Neural cell (in vitro differentiated cells): ENCODE measurements at regions not wholly inside any gene's neighbourhood (a gene's known extent, or its start where the extent isn't known, plus 50 kb on each side); places are given as distances from the start of the nearest gene placed in this dataset.

ENCODE experiments used
- H2AFZ ChIP-seq: fragments of 200-600, 300-800 bp; sonication (generic), shearing (Covaris generic); 2 replicates; pipeline ENCODE4 v1.6.0; 2014; ENCODE audit warnings: low read depth, mild to moderate bottlenecking, antibody characterized with exemption, low read length, moderate library complexity
- H3F3A ChIP-seq: fragments of 200-600 bp; shearing (Covaris generic); 2 replicates; pipeline ENCODE4 v1.6.1; 2016; ENCODE audit warnings: mild to moderate bottlenecking, moderate library complexity, mixed read lengths, antibody characterized with exemption, low read length; ENCODE audit not compliant: insufficient read depth, poor library complexity, severe bottlenecking
- H3K27ac ChIP-seq: fragments of 200-600, 300-800 bp; sonication (generic), shearing (Covaris generic); 2 replicates; pipeline ENCODE4 v1.5.1; 2014; ENCODE audit warnings: mild to moderate bottlenecking, low read length, moderate library complexity
- H3K27me3 ChIP-seq: fragments of 300-800, 200-600 bp; sonication (generic), shearing (Covaris generic); 2 replicates; pipeline ENCODE4 v1.6.0; 2014; ENCODE audit warnings: mild to moderate bottlenecking, low read depth, low read length, moderate library complexity; ENCODE audit not compliant: insufficient read depth
- H3K36me3 ChIP-seq: fragments of 300-800, 200-600 bp; sonication (generic), shearing (Covaris generic); 2 replicates; pipeline ENCODE4 v1.5.1; 2014; ENCODE audit warnings: mild to moderate bottlenecking, antibody characterized with exemption, low read length, moderate library complexity; ENCODE audit not compliant: insufficient read depth
- H3K4me2 ChIP-seq: fragments of 300-800, 200-600 bp; sonication (generic), shearing (Covaris generic); 2 replicates; pipeline ENCODE4 v1.6.0; 2014; ENCODE audit warnings: mild to moderate bottlenecking, low read length
- H3K4me3 ChIP-seq: fragments of 300-800, 200-600 bp; sonication (generic), shearing (Covaris generic); 2 replicates; pipeline ENCODE4 v1.5.1; 2014; ENCODE audit warnings: mild to moderate bottlenecking, low read length, moderate library complexity
- H3K79me2 ChIP-seq: fragments of 200-600 bp; shearing (Covaris generic); replicated peaks from 2 replicates; pipeline ENCODE4 v1.6.0; 2014; ENCODE audit warnings: mild to moderate bottlenecking, low read length, moderate library complexity; ENCODE audit not compliant: insufficient read depth
- H3K9ac ChIP-seq: fragments of 300-800, 200-600 bp; sonication (generic), shearing (Covaris generic); 2 replicates; pipeline ENCODE4 v1.6.1; 2016; ENCODE audit warnings: mild to moderate bottlenecking, low read length, mixed read lengths
- H3K9me2 ChIP-seq: fragments of 200-600 bp; shearing (Covaris generic); 2 replicates; pipeline ENCODE4 v1.6.1; 2016; ENCODE audit warnings: mild to moderate bottlenecking, low read length, mixed read lengths; ENCODE audit not compliant: insufficient read depth
- H3K9me3 ChIP-seq: fragments of 200-600, 300-800 bp; sonication (generic), shearing (Covaris generic); 2 replicates; pipeline ENCODE4 v1.6.1; 2016; ENCODE audit warnings: mild to moderate bottlenecking, mixed run types, low read length, moderate library complexity, mixed read lengths
- H4K20me1 ChIP-seq: fragments of 200-600 bp; shearing (Covaris generic); 2 replicates; pipeline ENCODE4 v1.6.1; 2016; ENCODE audit warnings: mild to moderate bottlenecking, mixed run types; ENCODE audit not compliant: insufficient read depth
- CTCF ChIP-seq: fragments of 450-650 bp; IDR thresholded peaks from 2 replicates; pipeline ENCODE4 v1.5.1; 2014; ENCODE audit warnings: antibody characterized with exemption, mild to moderate bottlenecking, moderate library complexity; ENCODE audit not compliant: poor library complexity, severe bottlenecking
- EP300 ChIP-seq: fragments of 450-650 bp; conservative IDR thresholded peaks from 2 replicates; pipeline ENCODE4 v1.6.1; 2014; ENCODE audit warnings: antibody characterized with exemption, mild to moderate bottlenecking, moderate library complexity; ENCODE audit not compliant: poor library complexity, severe bottlenecking
- EZH2 ChIP-seq: fragments of 200-600, 300-800 bp; shearing (Covaris generic), sonication (generic); IDR thresholded peaks from 2 replicates; pipeline ENCODE4 v1.6.1; 2014; ENCODE audit warnings: antibody characterized with exemption, low read length, borderline replicate concordance, mild to moderate bottlenecking; ENCODE audit not compliant: insufficient read depth, poor library complexity, severe bottlenecking
- MXI1 ChIP-seq: fragments of 450-650 bp; conservative IDR thresholded peaks from 2 replicates; pipeline ENCODE4 v1.6.1; 2014; ENCODE audit warnings: antibody characterized with exemption, mild to moderate bottlenecking; ENCODE audit not compliant: poor library complexity, severe bottlenecking
- POLR2AphosphoS5 ChIP-seq: IDR thresholded peaks from 2 replicates; pipeline ENCODE4 v1.6.1; 2012
- RAD21 ChIP-seq: fragments of 450-650 bp; conservative IDR thresholded peaks from 2 replicates; pipeline ENCODE4 v1.6.1; 2014; ENCODE audit warnings: antibody characterized with exemption, mild to moderate bottlenecking, moderate library complexity
- REST ChIP-seq: IDR thresholded peaks from 2 replicates; pipeline ENCODE4 v1.6.1; 2012; ENCODE audit warnings: borderline replicate concordance
- SMC3 ChIP-seq: fragments of 450-650 bp; conservative IDR thresholded peaks from 2 replicates; pipeline ENCODE4 v1.6.1; 2014; ENCODE audit warnings: antibody characterized with exemption, mild to moderate bottlenecking, moderate library complexity; ENCODE audit not compliant: poor library complexity
- TAF1 ChIP-seq: IDR thresholded peaks from 2 replicates; pipeline ENCODE4 v1.6.1; 2012; ENCODE audit warnings: low read depth

GRCh38 chr22:49658902-49659280 is 168.8 kb downstream of the BRD1 start:
- TF ChIP-seq EZH2, result no peak
- TF ChIP-seq RAD21, result no peak
- peak; percentile 16 for TF ChIP-seq EP300
- TF ChIP-seq MXI1, result no peak
- no peak for TF ChIP-seq TAF1
- TF ChIP-seq REST, result peak; percentile 91
- TF ChIP-seq POLR2AphosphoS5, result peak; percentile 37
- H3F3A ChIP-seq, result no peaks in the 10 kb centered on the region
- peak overlapping the region; percentile 50 for H3K4me3 ChIP-seq

GRCh38 chr22:49657974-49658590 is 169.6 kb downstream of the BRD1 start:
- no peaks in the 10 kb centered on the region for H3K27me3 ChIP-seq
- H3K4me2 ChIP-seq, result no peak overlapping the region
- H4K20me1 ChIP-seq, result no peaks in the 10 kb centered on the region
- H3K79me2 ChIP-seq, result no peaks in the 10 kb centered on the region
- H3K9me2 ChIP-seq, result no peaks in the 10 kb centered on the region
- H3K27ac ChIP-seq, result no peak overlapping the region
- H3K9ac ChIP-seq, result no peak overlapping the region
- H2AFZ ChIP-seq, result no peak overlapping the region
- TF ChIP-seq EZH2 (no peak), POLR2AphosphoS5 (no peak), CTCF (no peak), SMC3 (no peak), RAD21 (no peak), MXI1 (no peak), REST (no peak), EP300 (no peak), TAF1 (no peak)
- no peaks in the 10 kb centered on the region for H3K36me3 ChIP-seq
- H3K4me3 ChIP-seq, result no peak overlapping the region
- H3K9me3 ChIP-seq, result no peaks in the 10 kb centered on the region
- H3F3A ChIP-seq, result no peaks in the 10 kb centered on the region

More at GRCh38 chr22:49658902-49659280, 168.8 kb downstream of the BRD1 start:
- Histone ChIP-seq H3K9ac (no peak overlapping the region), H2AFZ (no peak overlapping the region), H3K4me2 (peak overlapping the region; percentile 32), H3K9me2 (no peaks in the 10 kb centered on the region), H3K27ac (peak overlapping the region; percentile 63), H3K27me3 (no peaks in the 10 kb centered on the region), H4K20me1 (no peaks in the 10 kb centered on the region), H3K36me3 (no peaks in the 10 kb centered on the region), H3K79me2 (no peaks in the 10 kb centered on the region), H3K9me3 (no peaks in the 10 kb centered on the region)
